SK-N-SH treated with all-trans-retinoic acid at 6 μM for 48 hours (cell line): ENCODE measurements at regions not wholly inside any gene's neighbourhood (a gene's known extent, or its start where the extent isn't known, plus 50 kb on each side); places are given as distances from the start of the nearest gene placed in this dataset.

Experiments used
- ARNTL ChIP-seq: fragments of 450-650 bp; formaldehyde crosslinking; IDR thresholded peaks from 2 replicates; pipeline ENCODE4 v1.5.0; 2020; ENCODE audit warnings: low read depth, mild to moderate bottlenecking, moderate library complexity, borderline replicate concordance
- BACH2 ChIP-seq: fragments of 250-450 bp; sonication (Bioruptor Pico); IDR thresholded peaks from 2 replicates; pipeline ENCODE4 v1.9.0; 2021; ENCODE audit warnings: mild to moderate bottlenecking, borderline replicate concordance
- CREB5 ChIP-seq: fragments of 250-450 bp; sonication (Bioruptor Pico); IDR thresholded peaks from 2 replicates; pipeline ENCODE4 v1.5.1; 2020; ENCODE audit warnings: low read depth, mild to moderate bottlenecking, moderate library complexity
- GLIS3 ChIP-seq: fragments of 250-450 bp; sonication (Bioruptor Pico); IDR thresholded peaks from 2 replicates; pipeline ENCODE4 v1.5.0; 2020; ENCODE audit warnings: mild to moderate bottlenecking, moderate library complexity
- ISL1 ChIP-seq: fragments of 250-450 bp; sonication (Bioruptor Pico); IDR thresholded peaks from 2 replicates; pipeline ENCODE4 v2.1.2; 2022; ENCODE audit warnings: mild to moderate bottlenecking, moderate library complexity
- PATZ1 ChIP-seq: fragments of 250-450 bp; sonication (Bioruptor Pico); IDR thresholded peaks from 2 replicates; pipeline ENCODE4 v1.8.0; 2020; ENCODE audit warnings: mild to moderate bottlenecking, moderate library complexity, borderline replicate concordance
- POU6F1 ChIP-seq: fragments of 250-450 bp; sonication (Bioruptor Pico); IDR thresholded peaks from 2 replicates; pipeline ENCODE4 v1.8.0; 2021; ENCODE audit warnings: low read depth, mild to moderate bottlenecking, moderate library complexity, borderline replicate concordance
- RARB ChIP-seq: fragments of 250-450 bp; sonication (Bioruptor Pico); IDR thresholded peaks from 2 replicates; pipeline ENCODE4 v1.8.0; 2021; ENCODE audit warnings: mild to moderate bottlenecking, moderate library complexity
- TOX ChIP-seq: fragments of 250-450 bp; sonication (Bioruptor Pico); IDR thresholded peaks from 2 replicates; pipeline ENCODE4 v1.8.0; 2021; ENCODE audit warnings: mild to moderate bottlenecking, moderate library complexity, borderline replicate concordance
- ZC3H10 ChIP-seq: fragments of 250-450 bp; sonication (Bioruptor Pico); IDR thresholded peaks from 2 replicates; pipeline ENCODE4 v1.5.1; 2021; ENCODE audit warnings: mild to moderate bottlenecking, moderate library complexity
- ZFP3 ChIP-seq: fragments of 250-450 bp; sonication (Bioruptor Pico); IDR thresholded peaks from 2 replicates; pipeline ENCODE4 v1.5.0; 2020; ENCODE audit warnings: mild to moderate bottlenecking, moderate library complexity
- ZFP30 ChIP-seq: fragments of 450-650 bp; formaldehyde crosslinking; IDR thresholded peaks from 2 replicates; pipeline ENCODE4 v1.5.0; 2022; ENCODE audit warnings: mild to moderate bottlenecking, moderate library complexity
- ZNF565 ChIP-seq: fragments of 450-650 bp; formaldehyde crosslinking; conservative IDR thresholded peaks from 2 replicates; pipeline ENCODE4 v1.5.0; 2020; ENCODE audit warnings: low read depth, mild to moderate bottlenecking, moderate library complexity
- ZNF70 ChIP-seq: fragments of 450-650 bp; formaldehyde crosslinking; IDR thresholded peaks from 2 replicates; pipeline ENCODE4 v1.5.0; 2020; ENCODE audit warnings: mild to moderate bottlenecking, moderate library complexity

DNA sequence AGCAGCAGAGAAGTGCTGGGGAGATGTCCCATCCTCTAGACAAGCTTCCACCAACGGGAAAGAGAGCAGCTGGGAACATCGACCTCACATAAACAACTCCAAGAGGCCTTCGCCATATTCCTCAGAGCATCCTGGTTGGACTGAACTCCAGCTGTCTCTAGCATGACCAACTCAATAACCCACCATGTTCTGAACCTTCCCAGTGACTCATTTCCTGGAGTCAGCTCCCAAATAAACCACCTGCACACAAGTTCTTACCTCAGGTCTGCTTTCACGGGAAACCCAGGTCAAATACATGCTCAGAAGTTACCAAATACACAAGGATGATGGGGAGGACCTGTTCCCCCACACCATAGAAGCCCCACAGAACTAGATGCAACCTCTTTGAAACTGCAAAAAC is 878.5 kb downstream of the UQCRFS1 start:
- TF ChIP-seq ZFP30 (CRISPR knock-in tag) (no peak), PATZ1 (CRISPR knock-in tag) (no peak), TOX (CRISPR knock-in tag) (no peak), CREB5 (no peak), BACH2 (CRISPR knock-in tag) (no peak), RARB (CRISPR knock-in tag) (no peak), GLIS3 (CRISPR knock-in tag) (no peak), ARNTL (no peak), ISL1 (CRISPR knock-in tag) (no peak), ZFP3 (no peak), POU6F1 (CRISPR knock-in tag) (no peak), ZNF70 (CRISPR knock-in tag) (no peak), ZNF565 (CRISPR knock-in tag) (no peak), ZC3H10 (no peak)
